ENCODE measurements at regions not wholly inside any gene's neighbourhood (a gene's known extent, or its start where the extent isn't known, plus 50 kb on each side); places are given as distances from the start of the nearest gene placed in this dataset.
"Not testable (repeated sequence)": the region's sequence is repeated elsewhere in the genome, so short reads cannot be mapped to it uniquely, and the experiment has no call there.

DNA sequence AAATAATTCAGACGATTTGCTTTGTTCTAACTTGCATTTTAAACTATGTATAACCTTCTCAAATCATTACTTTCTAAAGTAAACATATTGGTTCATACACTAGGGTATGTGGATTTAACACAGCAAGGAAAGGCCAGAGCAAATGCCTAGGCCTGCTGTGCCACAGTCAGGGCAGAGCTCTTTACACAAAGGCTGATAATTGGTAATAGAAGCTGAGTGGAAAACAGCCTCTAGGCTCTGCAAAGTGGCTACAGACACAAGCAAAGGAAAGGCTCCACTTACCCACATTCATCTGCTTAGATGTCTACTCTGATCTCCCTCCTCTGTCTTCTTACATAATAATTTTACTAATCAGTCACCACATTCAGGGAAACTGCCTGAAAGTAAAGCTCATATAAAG, 382.9 kb downstream of the OLFM4 start:
- no peak for DNase-seq

DNA sequence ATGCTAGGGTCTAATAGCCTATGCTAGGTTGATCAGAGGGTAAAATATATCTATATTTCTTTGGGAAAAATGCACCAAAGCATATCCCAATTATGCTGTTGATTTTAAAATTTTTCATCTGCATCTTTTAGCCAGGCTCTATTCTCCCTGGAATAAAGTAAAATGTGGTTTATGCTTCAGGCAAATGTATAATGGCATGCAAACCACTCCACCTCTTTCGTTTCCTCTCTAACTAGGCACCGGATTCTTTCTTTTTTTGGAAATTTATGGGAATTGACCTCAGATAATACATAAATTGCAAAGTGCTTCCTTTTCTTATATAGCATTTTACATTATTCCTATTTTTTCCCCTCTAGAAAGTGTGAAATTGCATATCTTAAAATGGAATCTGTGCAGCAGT, 386.5 kb downstream of the OLFM4 start:
- DNase-seq, result no peak

GRCh38 chr13:53417601-53418000, 389.0 kb downstream of the OLFM4 start:
- DNase-seq, result no peak

DNA sequence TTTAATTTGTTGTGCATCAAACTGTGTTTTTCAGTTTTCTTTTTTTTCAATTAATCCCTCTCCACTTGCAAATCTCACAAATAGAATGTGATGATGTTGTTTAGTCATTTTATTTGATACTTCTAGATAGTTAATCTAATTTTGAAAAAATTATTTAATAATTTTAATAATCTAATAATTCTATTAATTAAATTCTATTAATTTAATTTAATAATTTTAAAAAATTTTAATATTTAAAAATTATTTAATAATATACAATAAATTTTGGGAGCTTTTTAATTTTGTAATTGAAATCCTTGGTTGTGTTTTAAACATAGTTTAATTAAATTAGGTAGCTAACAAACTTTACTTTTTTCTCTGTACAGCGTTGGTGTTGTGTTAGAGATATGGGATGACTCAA, 393.8 kb downstream of the OLFM4 start:
- DNase-seq, result no peak

GRCh38 chr13:53436396-53436795, 407.8 kb downstream of the OLFM4 start:
- DNase-seq, result no peak

- DNase-seq, result no peak
Observed at GRCh38 chr13:53439439-53440225, 411.0 kb downstream of the OLFM4 start.

GRCh38 chr13:53442979-53443378, 414.4 kb downstream of the OLFM4 start:
- DNase-seq, result no peak

- no peak for DNase-seq
Observed at GRCh38 chr13:53445686-53446085, 417.1 kb downstream of the OLFM4 start.

- no peak for DNase-seq
Observed at GRCh38 chr13:53447456-53447855, 418.8 kb downstream of the OLFM4 start.

DNA sequence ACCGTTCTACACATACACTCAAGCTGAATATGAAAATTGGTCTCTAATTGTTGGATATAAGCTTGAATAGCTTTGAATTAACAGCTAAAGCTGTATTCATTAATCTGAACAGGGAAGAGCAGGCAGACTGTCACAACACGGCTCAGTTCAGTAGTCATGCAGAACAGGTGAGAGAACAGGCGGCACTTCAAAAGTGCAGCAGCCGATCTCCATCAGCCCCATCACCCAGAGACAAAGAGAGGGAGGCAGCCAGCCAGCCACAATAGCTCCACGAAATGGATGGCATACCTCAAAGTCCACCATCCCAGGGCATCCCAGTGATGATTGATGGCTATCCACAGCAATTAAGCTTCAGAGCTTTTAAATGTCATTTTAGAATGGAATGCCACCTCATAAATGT, 419.2 kb downstream of the OLFM4 start:
- DNase-seq, result no peak

DNA sequence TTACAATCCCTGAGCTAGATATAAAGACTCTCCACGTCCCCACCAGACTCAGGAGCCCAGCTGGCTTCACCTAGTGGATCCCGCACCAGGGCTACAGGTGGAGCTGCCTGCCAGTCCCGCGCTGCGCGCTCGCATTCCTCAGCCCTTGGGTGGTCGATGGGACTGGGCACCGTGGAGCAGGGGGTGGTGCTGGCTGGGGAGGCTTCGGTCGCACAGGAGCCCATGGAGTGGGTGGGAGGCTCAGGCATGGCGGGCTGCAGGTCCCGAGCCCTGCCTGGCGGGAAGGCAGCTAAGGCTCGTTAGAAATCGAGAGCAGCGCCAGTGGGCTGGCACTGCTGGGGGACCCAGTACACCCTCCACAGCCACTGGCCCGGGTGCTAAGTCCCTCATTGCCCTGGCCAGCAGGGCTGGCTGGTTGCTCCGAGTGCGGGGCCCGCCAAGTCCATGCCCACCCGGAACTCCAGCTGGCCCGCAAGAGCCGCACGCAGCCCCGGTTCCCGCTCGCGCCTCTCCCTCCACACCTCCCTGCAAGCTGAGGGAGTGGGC, 423.7 kb downstream of the OLFM4 start:
- DNase-seq, result not testable (repeated sequence)

GRCh38 chr13:53460796-53461195, 432.2 kb downstream of the OLFM4 start:
- DNase-seq, result no peak

DNA sequence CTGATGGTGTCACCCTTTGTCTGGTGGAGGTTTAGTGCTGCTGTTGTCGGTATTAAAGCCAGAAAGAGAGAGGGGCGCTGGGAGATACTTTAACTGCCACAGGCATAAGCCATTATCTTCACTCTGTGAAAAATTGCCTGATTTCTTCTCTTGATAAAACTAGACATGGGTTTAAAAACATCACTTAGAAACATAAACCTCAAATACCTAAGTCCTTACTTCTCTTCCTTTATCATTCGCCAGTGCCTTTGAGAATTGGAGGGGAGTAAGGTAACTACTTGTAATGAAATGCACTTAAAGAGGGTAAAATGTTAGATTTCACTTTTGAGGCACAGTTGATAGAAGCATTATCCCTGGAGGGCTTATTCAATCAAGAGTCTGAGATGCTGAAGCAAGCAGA, 434.5 kb downstream of the OLFM4 start:
- no peak for DNase-seq

DNA sequence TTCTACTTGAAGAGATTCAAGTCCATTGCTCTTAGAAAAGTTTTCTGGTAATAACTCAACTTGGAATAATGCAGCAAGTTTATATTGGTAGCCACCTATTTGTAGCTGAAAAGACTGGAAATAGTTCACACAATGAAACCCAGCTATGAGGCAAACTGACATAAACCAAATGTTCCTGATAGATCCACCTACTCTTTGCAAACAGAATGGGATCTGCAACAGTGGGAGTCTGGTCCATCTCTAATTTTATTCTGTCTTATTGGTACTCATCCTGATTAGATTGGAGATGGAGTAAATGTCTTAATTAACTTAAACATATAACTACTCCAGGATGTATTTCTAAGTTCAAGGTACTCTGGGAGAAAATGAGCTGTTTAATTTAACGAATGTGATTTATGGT, 438.0 kb downstream of the OLFM4 start:
- no peak for DNase-seq

DNA sequence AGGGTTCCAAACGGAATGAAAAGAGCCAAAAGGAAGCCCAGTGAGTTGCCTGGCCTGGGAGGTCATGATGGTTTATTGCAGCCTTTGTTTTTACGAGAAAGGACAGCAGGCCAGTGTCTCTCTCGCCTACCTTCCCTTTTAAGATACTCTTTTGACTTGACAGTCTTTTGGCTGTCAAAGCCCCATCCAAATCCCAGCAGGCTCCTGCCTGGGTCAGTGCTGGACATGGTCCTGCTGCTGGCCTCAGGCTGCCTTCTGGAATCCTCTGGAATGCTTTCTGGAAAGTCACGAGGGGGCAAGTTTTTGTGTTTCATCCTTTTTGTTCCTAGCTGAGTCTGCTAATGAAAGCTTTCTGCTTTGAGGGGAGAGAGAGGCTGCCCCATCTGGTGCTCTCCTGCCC, 444.8 kb downstream of the OLFM4 start:
- DNase-seq, result no peak

DNA sequence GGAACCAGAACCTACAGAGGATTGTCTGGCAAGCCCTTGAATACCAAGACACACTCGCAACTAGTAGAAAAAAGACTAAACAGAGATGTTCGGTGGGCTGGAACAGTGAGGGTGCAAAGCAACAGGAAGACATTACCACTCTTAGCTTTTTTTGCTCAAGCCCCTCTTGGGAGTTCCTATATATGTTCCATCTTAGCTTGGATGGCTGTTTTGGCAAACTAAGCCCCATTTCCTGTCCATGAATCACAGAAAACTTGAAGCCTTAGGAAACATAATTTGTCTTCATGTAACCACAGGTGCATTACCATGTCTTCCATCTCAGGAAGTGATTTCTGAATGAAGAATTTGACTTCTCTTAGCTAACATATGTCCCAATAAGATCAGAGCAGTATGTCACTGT, 446.3 kb downstream of the OLFM4 start:
- DNase-seq, result no peak

DNA sequence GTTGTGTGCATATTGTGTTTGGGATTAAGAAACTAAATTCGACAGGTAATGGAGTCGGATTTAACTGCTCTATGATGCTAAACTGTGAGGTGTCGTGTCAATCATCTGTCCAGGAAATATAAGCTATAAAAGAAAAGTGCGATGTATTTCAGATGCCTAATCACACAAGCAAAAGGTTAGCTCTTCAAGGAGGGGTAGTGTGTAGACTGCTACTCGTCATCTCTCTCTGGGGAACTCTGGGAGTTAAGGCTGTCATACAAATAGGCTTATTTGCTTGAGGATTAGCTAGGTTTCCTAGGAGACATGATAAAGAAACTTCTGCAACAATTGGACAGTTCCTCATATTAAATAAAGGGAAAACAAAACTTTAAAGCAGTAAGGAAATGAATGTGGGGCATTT, 462.1 kb downstream of the OLFM4 start:
- no peak for DNase-seq

GRCh38 chr13:53494406-53494805, 465.8 kb downstream of the OLFM4 start:
- no peak for DNase-seq

- no peak for DNase-seq
Observed at GRCh38 chr13:53499576-53500133, 471.0 kb downstream of the OLFM4 start.

DNA sequence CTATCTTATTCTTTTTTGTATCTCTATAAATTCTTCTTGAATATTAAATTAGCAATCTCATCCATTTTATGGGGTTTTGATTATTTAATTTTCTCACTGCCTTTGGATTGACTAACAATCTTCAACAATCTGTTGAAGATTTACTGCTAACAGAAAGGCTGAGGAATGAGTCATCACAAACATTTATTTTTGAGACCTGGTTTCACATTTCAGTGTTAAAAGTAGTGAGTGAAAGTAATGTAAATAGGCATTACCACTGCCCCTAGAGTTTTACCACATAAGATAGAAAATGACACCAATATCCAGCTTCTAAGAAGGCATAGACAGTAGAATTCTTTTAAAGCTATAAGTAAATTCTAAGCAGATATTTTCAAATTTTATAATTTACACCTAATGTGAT, 472.8 kb downstream of the OLFM4 start:
- DNase-seq, result no peak

DNA sequence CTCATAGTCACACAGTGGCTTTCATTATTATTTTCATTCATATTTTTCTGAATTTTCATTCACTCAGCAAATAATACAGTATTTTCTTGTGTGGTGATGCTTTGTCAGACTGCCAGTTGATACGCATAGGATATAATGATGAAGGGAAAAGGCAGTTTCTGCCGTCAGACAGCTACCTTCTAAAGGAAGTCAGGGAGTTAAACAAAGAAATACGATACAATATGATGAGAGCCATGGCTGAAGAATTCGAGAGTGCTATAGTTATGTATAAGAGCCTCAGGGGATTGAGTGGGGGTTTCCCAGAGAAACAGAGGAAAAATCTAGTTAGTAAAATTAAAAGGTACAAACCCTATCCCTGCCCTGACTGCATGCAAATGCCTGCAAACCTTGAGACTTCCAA, 479.1 kb downstream of the OLFM4 start:
- DNase-seq, result no peak

DNA sequence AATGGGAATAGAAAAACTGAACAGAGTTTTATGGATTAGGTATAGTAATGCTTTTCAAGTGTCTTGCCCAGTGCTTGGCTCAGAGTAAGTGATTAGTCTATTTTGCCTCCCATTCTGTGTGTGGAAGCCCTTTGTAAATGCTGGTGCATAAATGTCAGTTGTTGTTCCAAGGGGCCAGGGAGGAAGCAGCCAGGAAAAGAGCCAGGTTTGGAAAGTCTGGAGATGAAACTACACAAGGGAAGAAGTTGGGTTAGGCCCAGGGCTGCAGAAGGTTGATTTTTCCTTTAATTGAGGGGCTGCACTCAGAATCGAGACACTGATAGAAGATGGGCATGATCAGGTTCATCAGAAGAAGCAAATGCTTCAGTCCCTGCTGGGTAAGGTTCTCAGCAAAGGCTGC, 484.0 kb downstream of the OLFM4 start:
- no peak for DNase-seq

DNA sequence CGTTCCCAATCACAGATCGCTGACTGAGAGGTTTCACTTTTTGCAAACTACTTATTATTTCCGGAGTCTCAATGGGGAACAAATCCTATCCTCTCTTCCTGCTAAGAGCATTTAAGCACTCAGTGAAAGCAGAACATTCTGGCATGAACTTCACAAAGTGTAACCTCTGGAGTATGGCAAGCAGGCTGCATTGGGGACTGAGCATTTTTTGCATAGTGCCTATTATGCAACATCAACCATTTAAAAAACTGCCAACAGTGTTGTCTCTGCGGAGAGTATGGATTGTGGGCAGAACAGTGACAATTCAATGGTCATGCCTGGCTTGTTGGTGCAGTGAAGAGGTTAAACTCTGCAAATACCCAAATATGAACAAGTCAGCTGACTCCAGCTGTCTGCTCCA, 484.6 kb downstream of the OLFM4 start:
- DNase-seq, result no peak

GRCh38 chr13:53520132-53520531, 491.5 kb downstream of the OLFM4 start:
- DNase-seq, result no peak

DNA sequence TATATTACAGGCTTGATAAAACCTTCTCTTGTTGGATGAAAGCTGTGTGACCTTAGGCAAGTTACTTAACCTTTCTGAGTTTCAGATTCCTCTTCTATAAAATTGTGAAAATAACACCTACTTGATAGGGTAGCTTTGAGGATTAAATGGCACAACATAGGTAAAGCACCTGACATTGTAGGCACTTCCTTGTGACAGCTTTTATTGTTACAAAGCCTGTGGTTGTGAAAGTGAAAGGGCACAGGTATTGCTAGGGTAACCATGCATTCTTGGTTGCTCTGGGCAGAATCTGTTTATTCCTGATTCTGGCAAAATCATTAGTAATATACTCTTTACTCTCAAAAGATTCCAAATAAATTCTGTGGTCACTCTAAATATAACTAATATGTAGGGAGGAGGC, 493.4 kb downstream of the OLFM4 start:
- DNase-seq, result no peak
